Neural progenitor cell (in vitro differentiated cells): ENCODE measurements at regions not wholly inside any gene's neighbourhood (a gene's known extent, or its start where the extent isn't known, plus 50 kb on each side); places are given as distances from the start of the nearest gene placed in this dataset.

Experiments used
- DNase-seq: peaks from one replicate; pipeline ENCODE4 v3.0.0-alpha.2; 2016; ENCODE audit warnings: low spot score
- H2AFZ ChIP-seq: fragments of 200-600 bp; sonication (generic); replicated peaks from 2 replicates; pipeline ENCODE4 v1.6.1; 2016; ENCODE audit warnings: antibody characterized with exemption
- H3F3A ChIP-seq: fragments of 200-600 bp; sonication (generic); 2 replicates; pipeline ENCODE4 v1.6.1; 2016; ENCODE audit warnings: antibody characterized with exemption, low read depth
- H3K27ac ChIP-seq: fragments of 200-600 bp; sonication (generic); 2 replicates; pipeline ENCODE4 v1.5.1; 2016; ENCODE audit warnings: mild to moderate bottlenecking
- H3K27me3 ChIP-seq: fragments of 200-600 bp; sonication (generic); 2 replicates; pipeline ENCODE4 v1.6.1; 2016; ENCODE audit warnings: mild to moderate bottlenecking, moderate library complexity
- H3K36me3 ChIP-seq: fragments of 200-600 bp; sonication (generic); 2 replicates; pipeline ENCODE4 v1.5.1; 2016
- H3K4me1 ChIP-seq: fragments of 200-600 bp; sonication (generic); 2 replicates; pipeline ENCODE4 v1.6.1; 2016; ENCODE audit warnings: mixed run types
- H3K4me2 ChIP-seq: fragments of 200-600 bp; sonication (generic); 2 replicates; pipeline ENCODE4 v1.6.1; 2016
- H3K4me3 ChIP-seq: fragments of 200-600 bp; sonication (generic); 2 replicates; pipeline ENCODE4 v1.5.1; 2016
- H3K79me2 ChIP-seq: fragments of 200-600 bp; sonication (generic); 2 replicates; pipeline ENCODE4 v1.6.1; 2016; ENCODE audit warnings: low read depth
- H3K9ac ChIP-seq: fragments of 200-600 bp; sonication (generic); 2 replicates; pipeline ENCODE4 v1.6.1; 2016
- H3K9me3 ChIP-seq: fragments of 200-600 bp; sonication (generic); 2 replicates; pipeline ENCODE4 v1.5.1; 2016; ENCODE audit warnings: low read depth
- H4K20me1 ChIP-seq: fragments of 200-600 bp; sonication (generic); 2 replicates; pipeline ENCODE4 v1.6.1; 2016; ENCODE audit warnings: low read depth
- H3K27ac Mint-ChIP-seq: 3 replicates; pipeline ENCODE4 v1.8.0; 2021; ENCODE audit warnings: mixed read lengths
- H3K27me3 Mint-ChIP-seq: 2 replicates; pipeline ENCODE4 v1.8.0; 2022; ENCODE audit warnings: low read depth, mild to moderate bottlenecking, inconsistent platforms, moderate library complexity, mixed read lengths; ENCODE audit not compliant: insufficient read depth
- H3K36me3 Mint-ChIP-seq: 3 replicates; pipeline ENCODE4 v1.8.0; 2021; ENCODE audit warnings: mixed read lengths
- H3K4me1 Mint-ChIP-seq: 3 replicates; pipeline ENCODE4 v1.8.0; 2021; ENCODE audit warnings: mixed read lengths
- H3K4me3 Mint-ChIP-seq: 3 replicates; pipeline ENCODE4 v1.8.0; 2021; ENCODE audit warnings: mild to moderate bottlenecking, moderate library complexity, mixed read lengths
- H3K9me3 Mint-ChIP-seq: 3 replicates; pipeline ENCODE4 v1.8.0; 2020; ENCODE audit warnings: mixed read lengths
- CTCF ChIP-seq: fragments of 200-600 bp; sonication (generic); IDR thresholded peaks from 2 replicates; pipeline ENCODE4 v1.5.1; 2017; ENCODE audit warnings: antibody characterized with exemption, mild to moderate bottlenecking
- EZH2 ChIP-seq: fragments of 200-600 bp; sonication (generic); IDR thresholded peaks from 2 replicates; pipeline ENCODE4 v1.6.1; 2017; ENCODE audit warnings: antibody characterized with exemption, mild to moderate bottlenecking, moderate library complexity
- EZH2phosphoT487 ChIP-seq: fragments of 200-600 bp; sonication (generic); IDR thresholded peaks from 2 replicates; pipeline ENCODE4 v1.6.1; 2017; ENCODE audit warnings: antibody characterized with exemption

DNA sequence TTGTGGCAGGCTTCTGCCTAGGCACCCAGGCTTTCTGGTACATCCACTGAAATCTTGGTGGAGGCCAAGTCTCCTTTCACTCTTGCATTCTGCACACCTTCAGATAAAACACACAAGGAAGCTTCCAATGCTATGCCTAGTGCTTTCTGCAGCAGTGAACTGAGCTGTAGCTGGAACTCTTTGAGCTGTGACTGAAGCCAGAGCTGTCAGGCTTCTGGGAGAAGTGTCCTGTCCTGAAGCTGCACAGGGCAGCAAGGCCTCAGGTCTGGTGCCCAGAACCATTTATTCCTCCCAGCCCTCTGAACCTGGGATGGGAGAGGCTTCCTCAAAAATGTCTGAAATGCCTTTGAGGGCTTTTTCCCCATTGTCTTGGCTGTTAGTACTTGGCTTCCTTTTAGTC is 941.7 kb downstream of the LRFN5 start:
- TF ChIP-seq EZH2phosphoT487, result no peak
- TF ChIP-seq EZH2, result no peak
- no peak for TF ChIP-seq CTCF
- H3K27me3 Mint-ChIP-seq, result peaks cover 7% of the 10 kb centered on the region
- H2AFZ ChIP-seq, result no peak overlapping the region
- H3K36me3 Mint-ChIP-seq, result no peaks in the 10 kb centered on the region
- no peaks in the 10 kb centered on the region for H3F3A ChIP-seq
- H3K27ac ChIP-seq, result no peak overlapping the region
- no peaks in the 10 kb centered on the region for H3K27me3 ChIP-seq
- H3K4me1 Mint-ChIP-seq, result no peaks in the 10 kb centered on the region
- no peak overlapping the region for H3K4me2 ChIP-seq
- no peak overlapping the region for H3K9ac ChIP-seq
- H3K4me3 Mint-ChIP-seq, result no peak overlapping the region
- no peaks in the 10 kb centered on the region for H3K9me3 ChIP-seq
- no peaks in the 10 kb centered on the region for H3K36me3 ChIP-seq
- H3K27ac Mint-ChIP-seq, result no peak overlapping the region
- H3K4me1 ChIP-seq, result no peaks in the 10 kb centered on the region
- no peak overlapping the region for H3K4me3 ChIP-seq
- no peaks in the 10 kb centered on the region for H3K79me2 ChIP-seq
- H3K9me3 Mint-ChIP-seq, result no peaks in the 10 kb centered on the region
- no peaks in the 10 kb centered on the region for H4K20me1 ChIP-seq
- no peak for DNase-seq

GRCh38 chr14:42545636-42546035 is 939.0 kb downstream of the LRFN5 start:
- Histone ChIP-seq H3K36me3 (no peaks in the 10 kb centered on the region), H3K27me3 (no peaks in the 10 kb centered on the region), H3K79me2 (no peaks in the 10 kb centered on the region), H3K4me1 (no peaks in the 10 kb centered on the region), H3K9ac (no peak overlapping the region), H3K27ac (no peak overlapping the region), H3F3A (no peaks in the 10 kb centered on the region), H2AFZ (no peak overlapping the region), H3K4me2 (no peak overlapping the region), H4K20me1 (no peaks in the 10 kb centered on the region), H3K4me3 (no peak overlapping the region), H3K9me3 (no peaks in the 10 kb centered on the region)
- no peak for DNase-seq
- H3K4me1 Mint-ChIP-seq, result no peaks in the 10 kb centered on the region
- H3K4me3 Mint-ChIP-seq, result no peak overlapping the region
- H3K27me3 Mint-ChIP-seq, result peaks cover 7% of the 10 kb centered on the region
- no peaks in the 10 kb centered on the region for H3K9me3 Mint-ChIP-seq
- H3K27ac Mint-ChIP-seq, result no peak overlapping the region
- H3K36me3 Mint-ChIP-seq, result no peaks in the 10 kb centered on the region
- TF ChIP-seq CTCF, result no peak
- no peak for TF ChIP-seq EZH2
- TF ChIP-seq EZH2phosphoT487, result no peak

DNA sequence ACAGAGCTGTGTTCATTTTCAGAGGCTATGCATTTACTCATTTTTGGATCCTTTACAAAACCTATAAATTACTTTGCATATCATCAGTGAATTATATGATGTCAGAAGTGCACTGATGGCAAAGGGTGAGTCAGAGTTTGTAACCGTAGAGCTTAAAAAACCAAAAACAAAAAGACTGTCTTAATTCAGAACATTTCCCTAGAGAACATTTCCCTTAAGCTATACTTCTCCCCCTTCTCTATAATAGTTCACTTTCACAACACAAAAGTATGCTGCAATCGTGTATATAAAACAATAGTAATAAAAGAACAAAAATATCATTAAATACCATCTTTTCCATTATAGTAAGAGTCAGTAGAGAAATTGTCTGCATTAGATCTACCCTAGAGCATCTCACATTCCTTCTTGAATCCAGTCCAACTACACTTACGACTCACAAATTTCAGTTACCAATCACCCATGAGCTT is 934.9 kb downstream of the LRFN5 start:
- Histone ChIP-seq H3K36me3 (no peaks in the 10 kb centered on the region), H2AFZ (peak overlapping the region; percentile 12)

More for the DNA sequence above, 934.9 kb downstream of the LRFN5 start:
- Histone ChIP-seq H3K27ac (no peak overlapping the region), H3K4me2 (no peak overlapping the region), H3K4me3 (no peak overlapping the region), H3K27me3 (no peaks in the 10 kb centered on the region), H3K9ac (no peak overlapping the region), H4K20me1 (no peaks in the 10 kb centered on the region), H3K79me2 (no peaks in the 10 kb centered on the region), H3F3A (no peaks in the 10 kb centered on the region), H3K4me1 (no peaks in the 10 kb centered on the region), H3K9me3 (no peaks in the 10 kb centered on the region)
- Mint-ChIP-seq H3K36me3 (no peaks in the 10 kb centered on the region), H3K9me3 (no peaks in the 10 kb centered on the region), H3K4me1 (no peaks in the 10 kb centered on the region), H3K27me3 (no peaks in the 10 kb centered on the region), H3K27ac (no peak overlapping the region), H3K4me3 (no peak overlapping the region)
- TF ChIP-seq EZH2phosphoT487 (no peak), EZH2 (no peak), CTCF (no peak)
- DNase-seq, result no peak
